ENCODE measurements at regions not wholly inside any gene's neighbourhood (a gene's known extent, or its start where the extent isn't known, plus 50 kb on each side); places are given as distances from the start of the nearest gene placed in this dataset.

DNA sequence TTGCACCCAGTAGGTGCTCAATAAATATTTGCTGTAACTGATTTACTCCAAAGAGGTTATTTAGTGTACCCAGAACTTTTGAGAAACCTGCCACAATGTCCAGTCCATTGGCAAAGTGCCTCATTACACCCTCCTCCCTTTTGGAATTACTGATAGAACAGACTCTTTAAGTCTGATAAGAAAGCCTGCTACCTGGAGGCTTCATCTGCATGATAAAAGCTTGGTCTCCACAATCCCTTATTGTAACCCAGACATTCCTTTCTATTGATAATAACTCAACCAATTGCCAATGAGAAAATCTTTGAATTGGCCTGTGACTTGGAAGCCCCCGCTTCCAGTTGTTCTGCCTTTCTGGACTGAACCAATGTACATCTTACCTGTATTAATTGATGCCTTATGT is 127.0 kb upstream of the FOXN2 start:
- no peaks in the 10 kb centered on the region for H4K20me1 ChIP-seq (ENCODE audit: insufficient read depth)
- no peak overlapping the region for H2AFZ ChIP-seq (ENCODE audit: low read depth, low read length, poor library complexity, severe bottlenecking)
- intact Hi-C loops (cut with micrococcal nuclease): no loop called here
- ChIA-PET CTCF (no interaction called here), RAD21 (ENCODE audit: low non-redundant PET in 1 of 2, low total read pairs in 2 of 2, uncharacterized antibody in 2 of 2, unreplicated experiment in 2 of 2) (no interaction called here), POLR2A (no interaction called here)
- DNase-seq (ENCODE audit: low read depth, low spot score) (no peak), ATAC-seq (no peak)
- no peak overlapping the region for H3K4me3 ChIP-seq (replicated peaks in 1 of 2; ENCODE audit: low read depth in 1 of 2, low read length in 2 of 2)
- no peaks in the 10 kb centered on the region for H3K9me3 ChIP-seq (ENCODE audit: control insufficient read depth in 1 of 2, insufficient read depth in 1 of 2, low read depth in 1 of 2, low read length in 2 of 2)
- H3K79me2 ChIP-seq (ENCODE audit: insufficient read depth, low read length): no peaks in the 10 kb centered on the region
- TF ChIP-seq, protein P1, sequence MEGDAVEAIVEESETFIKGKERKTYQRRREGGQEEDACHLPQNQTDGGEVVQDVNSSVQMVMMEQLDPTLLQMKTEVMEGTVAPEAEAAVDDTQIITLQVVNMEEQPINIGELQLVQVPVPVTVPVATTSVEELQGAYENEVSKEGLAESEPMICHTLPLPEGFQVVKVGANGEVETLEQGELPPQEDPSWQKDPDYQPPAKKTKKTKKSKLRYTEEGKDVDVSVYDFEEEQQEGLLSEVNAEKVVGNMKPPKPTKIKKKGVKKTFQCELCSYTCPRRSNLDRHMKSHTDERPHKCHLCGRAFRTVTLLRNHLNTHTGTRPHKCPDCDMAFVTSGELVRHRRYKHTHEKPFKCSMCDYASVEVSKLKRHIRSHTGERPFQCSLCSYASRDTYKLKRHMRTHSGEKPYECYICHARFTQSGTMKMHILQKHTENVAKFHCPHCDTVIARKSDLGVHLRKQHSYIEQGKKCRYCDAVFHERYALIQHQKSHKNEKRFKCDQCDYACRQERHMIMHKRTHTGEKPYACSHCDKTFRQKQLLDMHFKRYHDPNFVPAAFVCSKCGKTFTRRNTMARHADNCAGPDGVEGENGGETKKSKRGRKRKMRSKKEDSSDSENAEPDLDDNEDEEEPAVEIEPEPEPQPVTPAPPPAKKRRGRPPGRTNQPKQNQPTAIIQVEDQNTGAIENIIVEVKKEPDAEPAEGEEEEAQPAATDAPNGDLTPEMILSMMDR (IDR thresholded peaks at IDR 0.05 in 2 of 3, conservative IDR thresholded peaks at IDR 0.05 in 1 of 3; ENCODE audit: borderline replicate concordance in 1 of 3, insufficient read depth in 1 of 3, low read depth in 2 of 3, low read length in 2 of 3): no peak
- no peak for TF ChIP-seq RAD21 (IDR thresholded peaks at IDR 0.05; ENCODE audit: low read depth)
- no peak for TF ChIP-seq CEBPB (IDR thresholded peaks at IDR 0.05; ENCODE audit: low read depth)
- no peak for TF ChIP-seq JUND (IDR thresholded peaks at IDR 0.05)
- TF ChIP-seq EZH2 (IDR thresholded peaks at IDR 0.05): no peak
- TF ChIP-seq, protein P2, sequence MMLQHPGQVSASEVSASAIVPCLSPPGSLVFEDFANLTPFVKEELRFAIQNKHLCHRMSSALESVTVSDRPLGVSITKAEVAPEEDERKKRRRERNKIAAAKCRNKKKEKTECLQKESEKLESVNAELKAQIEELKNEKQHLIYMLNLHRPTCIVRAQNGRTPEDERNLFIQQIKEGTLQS (IDR thresholded peaks at IDR 0.05): no peak
- TF ChIP-seq CBX3 (IDR thresholded peaks at IDR 0.05; ENCODE audit: low read depth): no peak
- TF ChIP-seq YY1 (IDR thresholded peaks at IDR 0.05; ENCODE audit: extremely low read depth, insufficient replicate concordance, low read depth, low read length): no peak
- no peak for TF ChIP-seq FOSL1 (IDR thresholded peaks at IDR 0.05; ENCODE audit: low read depth)
- no peak for TF ChIP-seq MAX (IDR thresholded peaks at IDR 0.05)
- no peak for TF ChIP-seq TCF7L2 (IDR thresholded peaks at IDR 0.05; ENCODE audit: borderline replicate concordance, extremely low read depth, insufficient read depth, insufficient read length)
- no peak for TF ChIP-seq SIN3A (IDR thresholded peaks at IDR 0.05; ENCODE audit: low read depth)
- TF ChIP-seq EGR1 (IDR thresholded peaks at IDR 0.05; ENCODE audit: low read depth): no peak
- TF ChIP-seq ZBTB33 (IDR thresholded peaks at IDR 0.05; ENCODE audit: extremely low read depth, insufficient replicate concordance, low read length): no peak
- TF ChIP-seq POLR2AphosphoS5 (IDR thresholded peaks at IDR 0.05; ENCODE audit: low read depth, low read length): no peak
- no peak for TF ChIP-seq ZFX (IDR thresholded peaks at IDR 0.05)
- TF ChIP-seq EZH2phosphoT487 (IDR thresholded peaks at IDR 0.05; ENCODE audit: borderline replicate concordance): no peak
- TF ChIP-seq SRF (IDR thresholded peaks at IDR 0.05; ENCODE audit: low read depth): no peak
- no peak for TF ChIP-seq REST (IDR thresholded peaks at IDR 0.05; ENCODE audit: low read depth)
- no peak for TF ChIP-seq ZNF274 (IDR thresholded peaks at IDR 0.05; ENCODE audit: low read depth, low read length)
- no peak overlapping the region for H3K9ac ChIP-seq (ENCODE audit: low read length)
- no peaks in the 10 kb centered on the region for H3K36me3 ChIP-seq (ENCODE audit: control insufficient read depth in 1 of 2, insufficient read depth in 2 of 2, low read length in 2 of 2)
- no TSS peak for BruUV-seq (replicated peaks)
- H3K27ac ChIP-seq (ENCODE audit: low read depth, low read length): no peak overlapping the region
- no peaks in the 10 kb centered on the region for H3K4me1 ChIP-seq (ENCODE audit: control insufficient read depth in 1 of 2, insufficient read depth in 2 of 2, low read length in 2 of 2)
- no peak overlapping the region for H3K4me2 ChIP-seq (ENCODE audit: low read length)
- no peaks in the 10 kb centered on the region for H3K27me3 ChIP-seq (ENCODE audit: insufficient read depth, low read length)
- no peaks in the 10 kb centered on the region; the same call in 1 of the 2 replicates for H3K9me2 ChIP-seq (ENCODE audit: insufficient read depth)
